ENCODE measurements at regions not wholly inside any gene's neighbourhood (a gene's known extent, or its start where the extent isn't known, plus 50 kb on each side); places are given as distances from the start of the nearest gene placed in this dataset.

DNA sequence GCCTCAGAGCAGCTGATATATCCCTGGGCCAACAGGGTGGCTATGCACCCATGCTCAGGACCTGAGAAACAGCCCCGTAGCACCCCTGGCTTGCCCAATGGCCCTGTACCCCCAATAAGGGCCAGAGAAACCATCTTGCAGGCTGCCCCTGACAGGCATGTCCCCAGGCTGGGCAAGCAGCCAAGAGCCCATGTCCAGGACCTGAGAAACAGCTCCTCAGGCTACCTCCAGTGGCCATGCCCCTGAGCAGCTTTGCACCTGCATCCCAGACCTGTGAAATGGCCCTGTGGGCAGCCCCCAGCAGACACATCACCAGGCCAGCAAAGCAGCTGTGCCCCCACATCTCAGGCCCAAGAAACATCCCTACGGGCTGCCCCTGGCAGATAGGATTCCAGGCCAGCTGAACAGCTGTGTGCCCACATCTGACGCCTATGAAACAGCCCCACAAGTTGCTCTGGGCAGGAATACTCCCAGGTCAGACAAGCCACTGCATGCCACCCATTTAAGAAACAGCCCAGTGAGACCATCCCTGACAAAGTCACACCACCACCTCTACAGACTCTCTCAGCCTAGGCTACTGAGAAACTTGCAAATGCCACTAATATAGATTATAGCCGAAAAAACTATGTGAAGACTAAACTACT is 84.1 kb downstream of the TMEM237 start:
- TF ChIP-seq, protein P1, sequence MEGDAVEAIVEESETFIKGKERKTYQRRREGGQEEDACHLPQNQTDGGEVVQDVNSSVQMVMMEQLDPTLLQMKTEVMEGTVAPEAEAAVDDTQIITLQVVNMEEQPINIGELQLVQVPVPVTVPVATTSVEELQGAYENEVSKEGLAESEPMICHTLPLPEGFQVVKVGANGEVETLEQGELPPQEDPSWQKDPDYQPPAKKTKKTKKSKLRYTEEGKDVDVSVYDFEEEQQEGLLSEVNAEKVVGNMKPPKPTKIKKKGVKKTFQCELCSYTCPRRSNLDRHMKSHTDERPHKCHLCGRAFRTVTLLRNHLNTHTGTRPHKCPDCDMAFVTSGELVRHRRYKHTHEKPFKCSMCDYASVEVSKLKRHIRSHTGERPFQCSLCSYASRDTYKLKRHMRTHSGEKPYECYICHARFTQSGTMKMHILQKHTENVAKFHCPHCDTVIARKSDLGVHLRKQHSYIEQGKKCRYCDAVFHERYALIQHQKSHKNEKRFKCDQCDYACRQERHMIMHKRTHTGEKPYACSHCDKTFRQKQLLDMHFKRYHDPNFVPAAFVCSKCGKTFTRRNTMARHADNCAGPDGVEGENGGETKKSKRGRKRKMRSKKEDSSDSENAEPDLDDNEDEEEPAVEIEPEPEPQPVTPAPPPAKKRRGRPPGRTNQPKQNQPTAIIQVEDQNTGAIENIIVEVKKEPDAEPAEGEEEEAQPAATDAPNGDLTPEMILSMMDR (IDR thresholded peaks at IDR 0.05), result no peak
- TF ChIP-seq EP300 (IDR thresholded peaks at IDR 0.05), result no peak
- no peak for TF ChIP-seq POLR2A (IDR thresholded peaks at IDR 0.05)
